Left lung (tissue), 4 donors: ENCODE measurements at regions not wholly inside any gene's neighbourhood (a gene's known extent, or its start where the extent isn't known, plus 50 kb on each side); places are given as distances from the start of the nearest gene placed in this dataset.

Source experiments
- ATAC-seq: fragments of 200-7000 bp; cut with Tn5 transposase; one replicate; pipeline ENCODE4 v1.9.1; 2020; ENCODE audit warnings: moderate library complexity
- DNase-seq, 4 donors: peaks; one replicate each; pipeline ENCODE4 v3.0.0-alpha.2; 2013 to 2020
- H3K27ac ChIP-seq, 2 donors: fragments of 200-600 bp; sonication (generic) in 1 of 2; one replicate each; pipeline versions ENCODE4 v1.5.0 to v1.8.0; 2020 to 2021
- H3K27me3 ChIP-seq, 2 donors: fragments of 200-600 bp; sonication (generic) in 1 of 2; one replicate each; pipeline versions ENCODE4 v1.5.0 to v1.8.0; 2020 to 2021
- H3K36me3 ChIP-seq, 2 donors: fragments of 200-600 bp; sonication (generic) in 1 of 2; one replicate each; pipeline versions ENCODE4 v1.5.0 to v1.8.0; 2020 to 2021
- H3K4me1 ChIP-seq, 2 donors: fragments of 200-600 bp; one replicate each; pipeline ENCODE4 v1.8.0; 2021
- H3K4me3 ChIP-seq, 2 donors: fragments of 200-600 bp; sonication (generic) in 1 of 2; one replicate each; pipeline versions ENCODE4 v1.5.0 to v1.8.0; 2020 to 2021; ENCODE audit warnings: mild to moderate bottlenecking in 1 of 2
- H3K9me3 ChIP-seq, 2 donors: fragments of 200-600 bp; sonication (generic) in 1 of 2; one replicate each; pipeline versions ENCODE4 v1.5.0 to v1.8.0; 2020 to 2021
- CTCF ChIP-seq, 2 donors: fragments of 200-600 bp; sonication (generic) in 1 of 2; IDR thresholded peaks; one replicate each; pipeline versions ENCODE4 v1.5.0 to v1.8.0; 2021; ENCODE audit warnings: antibody characterized with exemption in 2 of 2
- intact Hi-C, 2 donors: fragments of 100-400 bp; cut with DNase I; formaldehyde crosslinking; loops; one replicate each; pipeline versions ENCODE4 v1.11.2 to v1.14.2; 2022
- donor health status: DM: no; HTN: yes; CAD: no.
- donor health status: DM: no; HTN: no; CAD: no.

GRCh38 chr4:126995235-126995634, 637.5 kb upstream of the INTU start:
- no peaks in the 10 kb centered on the region for H3K36me3 ChIP-seq
- H3K4me3 ChIP-seq, result no peak overlapping the region
- no peaks in the 10 kb centered on the region for H3K4me1 ChIP-seq
- no peak for DNase-seq
- no peaks in the 10 kb centered on the region for H3K9me3 ChIP-seq
- no peak overlapping the region for H3K27ac ChIP-seq
- no peak for TF ChIP-seq CTCF (IDR thresholded peaks at IDR 0.05)
- ATAC-seq, result no peak
- intact Hi-C loops, result no loop called here
- H3K27me3 ChIP-seq, result no peaks in the 10 kb centered on the region

DNA sequence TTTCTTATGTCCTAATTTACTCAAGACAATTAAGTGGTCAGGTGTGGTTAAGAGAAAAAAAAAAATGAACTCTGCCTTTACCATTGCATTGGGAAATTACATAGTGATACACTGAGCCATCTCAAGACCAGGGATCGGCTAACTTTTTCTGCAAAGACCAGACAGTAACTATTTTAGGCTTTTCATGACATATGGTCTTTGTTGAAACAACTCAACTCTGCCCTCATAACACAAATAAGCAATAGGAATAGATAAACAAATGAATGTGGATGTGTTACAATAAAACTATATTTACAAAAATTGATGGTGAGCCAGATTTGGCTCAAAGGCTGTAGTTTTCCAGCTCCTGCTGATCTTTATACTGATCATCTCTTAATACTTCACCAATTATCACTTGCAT, 632.6 kb upstream of the INTU start:
- H3K27ac ChIP-seq, result no peak overlapping the region
- intact Hi-C loops, result no loop called here
- H3K27me3 ChIP-seq, result no peaks in the 10 kb centered on the region
- no peak overlapping the region for H3K4me3 ChIP-seq
- H3K4me1 ChIP-seq, result no peaks in the 10 kb centered on the region
- TF ChIP-seq CTCF (IDR thresholded peaks at IDR 0.05), result no peak
- H3K36me3 ChIP-seq, result no peaks in the 10 kb centered on the region
- no peak for ATAC-seq
- DNase-seq, result no peak
- no peaks in the 10 kb centered on the region for H3K9me3 ChIP-seq

GRCh38 chr4:127000846-127001245, 631.9 kb upstream of the INTU start:
- Histone ChIP-seq H3K27ac (no peak overlapping the region), H3K36me3 (no peaks in the 10 kb centered on the region), H3K4me1 (no peaks in the 10 kb centered on the region), H3K27me3 (no peaks in the 10 kb centered on the region), H3K9me3 (no peaks in the 10 kb centered on the region), H3K4me3 (no peak overlapping the region)
- no peak for TF ChIP-seq CTCF (IDR thresholded peaks at IDR 0.05)
- ATAC-seq (no peak), DNase-seq (no peak)
- intact Hi-C loops, result no loop called here

GRCh38 chr4:127001933-127002332, 630.8 kb upstream of the INTU start:
- H3K4me1 ChIP-seq, result no peaks in the 10 kb centered on the region
- no peak overlapping the region for H3K4me3 ChIP-seq
- intact Hi-C loops, result no loop called here
- DNase-seq (no peak), ATAC-seq (no peak)
- no peaks in the 10 kb centered on the region for H3K36me3 ChIP-seq
- H3K27ac ChIP-seq, result no peak overlapping the region
- TF ChIP-seq CTCF (IDR thresholded peaks at IDR 0.05), result no peak
- no peaks in the 10 kb centered on the region for H3K9me3 ChIP-seq
- H3K27me3 ChIP-seq, result no peaks in the 10 kb centered on the region

DNA sequence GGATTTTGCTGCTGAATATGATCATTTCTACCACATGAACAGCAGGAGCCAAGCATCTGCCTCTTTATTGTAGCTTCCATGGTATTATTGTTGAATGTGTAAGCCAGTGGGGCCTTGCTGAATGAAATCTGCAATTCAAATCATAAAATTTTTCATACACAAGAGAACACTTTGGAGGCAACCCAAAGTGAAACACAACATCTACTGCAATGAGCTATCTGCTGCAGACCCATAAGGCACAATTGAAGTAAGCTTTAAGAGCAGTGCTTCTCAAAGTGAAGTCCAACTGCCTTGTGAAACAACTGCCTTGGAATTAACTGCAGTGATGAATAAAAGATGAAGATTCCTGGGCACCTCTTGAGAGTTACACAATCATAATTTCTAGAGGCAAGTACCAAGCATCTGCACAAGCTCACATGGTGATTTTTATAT, 626.3 kb upstream of the INTU start:
- Histone ChIP-seq H3K4me1 (no peaks in the 10 kb centered on the region), H3K36me3 (no peaks in the 10 kb centered on the region), H3K27me3 (no peaks in the 10 kb centered on the region), H3K9me3 (no peaks in the 10 kb centered on the region), H3K27ac (no peak overlapping the region), H3K4me3 (no peak overlapping the region)
- intact Hi-C loops, result no loop called here
- no peak for TF ChIP-seq CTCF (IDR thresholded peaks at IDR 0.05)
- no peak for DNase-seq
- ATAC-seq, result no peak
